ENCODE measurements at regions not wholly inside any gene's neighbourhood (a gene's known extent, or its start where the extent isn't known, plus 50 kb on each side); places are given as distances from the start of the nearest gene placed in this dataset.
"Not testable (repeated sequence)": the region's sequence is repeated elsewhere in the genome, so short reads cannot be mapped to it uniquely, and the experiment has no call there.

DNA sequence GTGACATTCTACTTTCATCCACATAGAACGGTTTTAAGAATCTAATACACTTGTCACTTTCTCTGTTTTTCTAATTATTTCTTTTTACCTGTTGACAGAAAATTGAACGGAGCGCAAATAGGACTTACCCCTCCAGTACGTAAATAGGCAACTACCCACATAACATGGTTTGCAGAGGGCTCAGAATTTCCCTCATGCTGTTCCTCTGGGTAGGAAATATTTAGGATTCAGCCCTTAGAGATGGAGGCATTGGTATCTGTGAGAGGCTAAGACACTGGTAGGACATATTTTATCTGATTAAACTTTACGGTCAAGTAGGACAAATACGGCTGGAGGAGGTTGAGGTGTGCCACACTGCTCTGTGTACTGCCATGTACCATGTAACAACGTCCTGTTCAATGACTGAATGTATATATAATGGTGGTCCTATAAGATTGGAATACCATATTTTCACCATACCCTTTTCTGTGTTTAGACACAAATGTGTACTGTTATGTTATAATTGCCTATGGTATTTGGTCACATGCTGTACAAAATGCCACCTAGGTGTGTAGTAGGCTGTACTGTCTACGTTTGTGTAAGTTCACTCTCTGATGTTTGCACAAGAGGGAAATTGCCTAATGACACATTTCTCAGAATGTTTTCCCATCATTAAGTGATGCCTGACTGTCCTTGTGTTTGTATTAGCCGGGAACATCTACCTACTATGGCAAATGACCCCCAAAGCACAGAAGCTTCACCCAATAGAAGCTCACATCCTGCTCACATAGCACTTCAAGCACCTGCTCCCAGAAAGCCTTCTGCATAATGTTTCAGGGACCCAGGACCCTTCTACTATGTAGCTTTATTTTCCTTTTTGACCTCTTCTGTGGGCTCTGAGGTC is 429.4 kb upstream of the AKR1E2 start:
- Mint-ChIP-seq H3K4me3 (ENCODE audit: unreplicated experiment) (no peak overlapping the region), H3K9me3 (ENCODE audit: unreplicated experiment) (no peaks in the 10 kb centered on the region)

GRCh38 chr10:4395731-4396130 is 430.3 kb upstream of the AKR1E2 start:
- H3K4me1 Mint-ChIP-seq (ENCODE audit: unreplicated experiment): no peaks in the 10 kb centered on the region
- no peaks in the 10 kb centered on the region for H3K9me3 Mint-ChIP-seq (ENCODE audit: unreplicated experiment)
- no peak overlapping the region for H3K27ac Mint-ChIP-seq (ENCODE audit: unreplicated experiment)
- no peak for DNase-seq (ENCODE audit: low spot score)
- no peak for TF ChIP-seq CTCF (IDR thresholded peaks at IDR 0.05; ENCODE audit: unreplicated experiment)
- H3K27me3 Mint-ChIP-seq (ENCODE audit: unreplicated experiment): peaks cover 2% of the 10 kb centered on the region
- H3K36me3 Mint-ChIP-seq (ENCODE audit: low read depth, unreplicated experiment): no peaks in the 10 kb centered on the region
- H3K4me3 Mint-ChIP-seq (ENCODE audit: unreplicated experiment): no peak overlapping the region

More for the DNA sequence above, 429.4 kb upstream of the AKR1E2 start:
- TF ChIP-seq CTCF (IDR thresholded peaks at IDR 0.05; ENCODE audit: unreplicated experiment): no peak
- Mint-ChIP-seq H3K36me3 (ENCODE audit: low read depth, unreplicated experiment) (no peaks in the 10 kb centered on the region), H3K27ac (ENCODE audit: unreplicated experiment) (no peak overlapping the region), H3K27me3 (ENCODE audit: unreplicated experiment) (peaks cover 2% of the 10 kb centered on the region), H3K4me1 (ENCODE audit: unreplicated experiment) (no peaks in the 10 kb centered on the region)
- no peak for DNase-seq (ENCODE audit: low spot score)

DNA sequence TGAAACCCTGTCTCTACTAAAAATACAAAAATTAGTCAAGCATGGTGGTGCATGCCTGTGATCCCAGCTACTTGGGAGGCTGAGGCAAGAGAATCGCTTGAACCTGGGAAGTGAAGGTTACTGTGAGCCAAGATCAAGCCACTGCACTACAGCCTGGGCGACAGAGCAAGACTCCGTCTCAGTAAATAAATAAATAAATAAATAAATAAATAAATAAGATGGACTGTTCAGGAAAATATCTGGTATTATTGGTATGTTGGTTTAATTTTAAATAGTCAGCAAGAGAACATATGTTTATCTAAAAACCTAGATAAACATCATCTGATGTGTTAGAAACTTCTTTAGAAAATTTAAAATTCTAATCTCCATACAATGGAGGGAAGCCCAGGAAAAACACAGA is 431.6 kb upstream of the AKR1E2 start:
- not testable (repeated sequence) for H3K27ac Mint-ChIP-seq (ENCODE audit: unreplicated experiment); H3K9me3 Mint-ChIP-seq (ENCODE audit: unreplicated experiment); H3K27me3 Mint-ChIP-seq (ENCODE audit: unreplicated experiment); H3K4me3 Mint-ChIP-seq (ENCODE audit: unreplicated experiment); H3K36me3 Mint-ChIP-seq (ENCODE audit: low read depth, unreplicated experiment); DNase-seq (ENCODE audit: low spot score); H3K4me1 Mint-ChIP-seq (ENCODE audit: unreplicated experiment)

DNA sequence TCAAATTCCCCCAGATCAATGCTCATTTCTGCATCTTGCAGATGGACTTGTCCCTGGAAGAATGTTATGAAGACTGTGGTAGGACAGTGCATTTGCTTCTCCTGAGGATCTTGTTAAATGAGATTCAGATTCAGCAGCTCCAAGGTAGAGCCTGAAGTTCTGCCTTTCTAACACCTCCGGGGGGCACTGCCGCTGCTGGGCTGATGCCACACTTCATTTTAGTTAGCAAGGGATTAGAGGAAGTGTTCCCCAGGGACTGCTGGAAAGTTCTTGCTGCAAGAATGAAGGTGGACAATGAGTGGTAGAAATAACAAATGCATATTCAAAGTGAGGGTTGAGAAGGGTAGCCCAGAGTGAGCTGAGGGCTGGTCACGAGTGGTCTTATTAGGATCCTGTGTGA is 434.3 kb upstream of the AKR1E2 start:
- H3K27ac Mint-ChIP-seq (ENCODE audit: unreplicated experiment): no peak overlapping the region
- no peaks in the 10 kb centered on the region for H3K36me3 Mint-ChIP-seq (ENCODE audit: low read depth, unreplicated experiment)
- no peak for TF ChIP-seq CTCF (IDR thresholded peaks at IDR 0.05; ENCODE audit: unreplicated experiment)
- no peaks in the 10 kb centered on the region for H3K9me3 Mint-ChIP-seq (ENCODE audit: unreplicated experiment)
- no peak overlapping the region for H3K4me3 Mint-ChIP-seq (ENCODE audit: unreplicated experiment)
- H3K4me1 Mint-ChIP-seq (ENCODE audit: unreplicated experiment): no peaks in the 10 kb centered on the region
- no peaks in the 10 kb centered on the region for H3K27me3 Mint-ChIP-seq (ENCODE audit: unreplicated experiment)
- DNase-seq (ENCODE audit: low spot score): peak; percentile 11

DNA sequence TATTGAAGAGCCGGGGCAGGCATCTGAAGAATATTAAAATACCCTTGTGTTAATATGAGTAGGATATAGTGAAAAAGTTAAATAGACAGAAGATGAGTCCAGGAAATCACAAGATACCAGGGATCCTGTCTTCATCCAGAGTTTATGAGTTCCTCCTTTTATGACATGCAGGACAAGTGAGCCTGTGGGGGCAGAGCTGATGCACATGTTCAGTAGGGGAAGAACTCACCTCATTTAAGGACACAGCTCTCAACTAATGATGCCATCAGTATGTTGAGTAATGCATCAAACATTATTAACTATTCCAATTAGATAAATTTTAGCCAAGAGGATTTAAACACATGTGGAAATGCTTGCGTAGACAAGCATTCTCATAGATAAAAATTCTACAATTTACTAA is 435.8 kb upstream of the AKR1E2 start:
- DNase-seq (ENCODE audit: low spot score): no peak
- Mint-ChIP-seq H3K4me3 (ENCODE audit: unreplicated experiment) (no peak overlapping the region), H3K27ac (ENCODE audit: unreplicated experiment) (no peak overlapping the region), H3K9me3 (ENCODE audit: unreplicated experiment) (no peaks in the 10 kb centered on the region), H3K4me1 (ENCODE audit: unreplicated experiment) (peaks cover 1% of the 10 kb centered on the region), H3K36me3 (ENCODE audit: low read depth, unreplicated experiment) (no peaks in the 10 kb centered on the region), H3K27me3 (ENCODE audit: unreplicated experiment) (no peaks in the 10 kb centered on the region)
- no peak for TF ChIP-seq CTCF (IDR thresholded peaks at IDR 0.05; ENCODE audit: unreplicated experiment)

All from endothelial cell (in vitro differentiated cells).